ENCODE measurements at regions not wholly inside any gene's neighbourhood (a gene's known extent, or its start where the extent isn't known, plus 50 kb on each side); places are given as distances from the start of the nearest gene placed in this dataset.

DNA sequence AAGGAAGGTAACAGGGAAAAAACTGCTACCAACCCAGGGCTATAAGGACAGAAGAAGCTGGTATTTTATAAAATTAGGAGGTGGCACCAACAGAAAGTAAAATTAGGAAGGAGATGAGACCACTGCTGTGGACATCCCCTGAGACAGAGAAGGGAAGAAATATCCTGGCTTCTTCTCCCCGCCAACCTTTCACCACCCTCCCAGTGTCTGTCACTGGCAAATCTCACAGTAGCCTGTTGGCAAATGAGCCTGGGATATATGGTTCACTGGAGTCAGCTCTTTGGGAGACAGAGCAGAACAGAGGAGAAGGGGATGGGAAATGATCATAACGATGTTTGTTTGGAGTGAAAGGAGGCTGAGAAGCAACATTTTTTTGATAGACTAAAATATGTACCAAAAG is 190.9 kb upstream of the PACRGL start:
- Histone ChIP-seq H2AFZ (replicated peaks; ENCODE audit: low read length, poor library complexity) (no peak overlapping the region), H3K18ac (ENCODE audit: low read depth, low read length) (no peak overlapping the region), H3K23ac (ENCODE audit: low read depth, low read length) (no peak overlapping the region), H4K5ac (ENCODE audit: low read depth, low read length) (no peak overlapping the region), H3K27ac (ENCODE audit: insufficient read depth, low read length) (no peak overlapping the region), H3K4me2 (ENCODE audit: low read depth, low read length) (no peak overlapping the region), H3K9me1 (ENCODE audit: insufficient read depth, low read length) (no peaks in the 10 kb centered on the region; the same call in 1 of the 2 replicates), H4K91ac (ENCODE audit: insufficient read depth, low read depth, low read length) (no peak overlapping the region), H2BK20ac (ENCODE audit: low read depth, low read length) (no peak overlapping the region), H3K56ac (ENCODE audit: extremely low read depth, insufficient read depth, low read length) (no peak overlapping the region), H3K27me3 (ENCODE audit: control insufficient read depth, insufficient read depth, low read length) (no peaks in the 10 kb centered on the region), H4K20me1 (ENCODE audit: insufficient read depth, low read length) (no peaks in the 10 kb centered on the region), H3K4ac (ENCODE audit: low read depth, low read length) (no peak overlapping the region), H2AK9ac (replicated peaks; ENCODE audit: low read depth, low read length, poor library complexity) (no peak overlapping the region), H3K9me3 (ENCODE audit: control insufficient read depth, insufficient read depth, low read length) (no peaks in the 10 kb centered on the region), H3K14ac (replicated peaks; ENCODE audit: low read depth, low read length) (no peak overlapping the region), H2BK15ac (ENCODE audit: low read depth, low read length) (no peak overlapping the region), H2BK5ac (ENCODE audit: low read depth, low read length, poor library complexity, severe bottlenecking) (no peak overlapping the region), H3K9ac (ENCODE audit: low read depth, low read length) (no peak overlapping the region), H3K36me3 (ENCODE audit: control insufficient read depth, insufficient read depth, low read length) (no peaks in the 10 kb centered on the region), H2AK5ac (ENCODE audit: low read depth, low read length) (no peak overlapping the region), H3K4me3 (ENCODE audit: insufficient read depth, low read depth, low read length) (no peak overlapping the region), H4K8ac (ENCODE audit: low read depth in 2 of 2, low read length in 2 of 2) (no peak overlapping the region), H3K4me1 (ENCODE audit: control insufficient read depth, insufficient read depth, low read length) (no peaks in the 10 kb centered on the region), H2BK120ac (ENCODE audit: low read depth, low read length) (no peak overlapping the region), H3K79me1 (ENCODE audit: low read depth in 1 of 2, low read length in 2 of 2) (no peaks in the 10 kb centered on the region)
- BruUV-seq (replicated peaks): no TSS peak
- CTCF ChIA-PET: interaction anchor here (0.5 kb wide), 1 partner anchor 82 kb away, joined by 5 read pairs; no protein-coding TSS in a partner anchor
- no peak for DNase-seq
- no CpG with 5 or more reads among the region's 2 CpGs for WGBS, 2 experiments (ENCODE audit: extremely low coverage in 2 of 2, insufficient read length in 1 of 2)
- POLR2A ChIA-PET (ENCODE audit: unreplicated experiment): no interaction called here
- dilution Hi-C loops (cut with HindIII; ENCODE audit: low sequenced_read_pairs, unreplicated experiment): no loop called here
- ATAC-seq (ENCODE audit: low read depth): no peak
- TF ChIP-seq, protein P1, sequence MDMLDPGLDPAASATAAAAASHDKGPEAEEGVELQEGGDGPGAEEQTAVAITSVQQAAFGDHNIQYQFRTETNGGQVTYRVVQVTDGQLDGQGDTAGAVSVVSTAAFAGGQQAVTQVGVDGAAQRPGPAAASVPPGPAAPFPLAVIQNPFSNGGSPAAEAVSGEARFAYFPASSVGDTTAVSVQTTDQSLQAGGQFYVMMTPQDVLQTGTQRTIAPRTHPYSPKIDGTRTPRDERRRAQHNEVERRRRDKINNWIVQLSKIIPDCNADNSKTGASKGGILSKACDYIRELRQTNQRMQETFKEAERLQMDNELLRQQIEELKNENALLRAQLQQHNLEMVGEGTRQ (IDR thresholded peaks at IDR 0.05; ENCODE audit: low read depth, low read length): no peak
- TF ChIP-seq MAZ (IDR thresholded peaks at IDR 0.05; ENCODE audit: borderline replicate concordance, low read depth, low read length): no peak
- TF ChIP-seq MXI1 (IDR thresholded peaks at IDR 0.05; ENCODE audit: borderline replicate concordance, low read depth, low read length): no peak
- no peak for TF ChIP-seq RFX5 (IDR thresholded peaks at IDR 0.05; ENCODE audit: low read depth, low read length)
- no peak for TF ChIP-seq FOS (IDR thresholded peaks at IDR 0.05; ENCODE audit: low read depth, low read length)
- TF ChIP-seq, protein P2, sequence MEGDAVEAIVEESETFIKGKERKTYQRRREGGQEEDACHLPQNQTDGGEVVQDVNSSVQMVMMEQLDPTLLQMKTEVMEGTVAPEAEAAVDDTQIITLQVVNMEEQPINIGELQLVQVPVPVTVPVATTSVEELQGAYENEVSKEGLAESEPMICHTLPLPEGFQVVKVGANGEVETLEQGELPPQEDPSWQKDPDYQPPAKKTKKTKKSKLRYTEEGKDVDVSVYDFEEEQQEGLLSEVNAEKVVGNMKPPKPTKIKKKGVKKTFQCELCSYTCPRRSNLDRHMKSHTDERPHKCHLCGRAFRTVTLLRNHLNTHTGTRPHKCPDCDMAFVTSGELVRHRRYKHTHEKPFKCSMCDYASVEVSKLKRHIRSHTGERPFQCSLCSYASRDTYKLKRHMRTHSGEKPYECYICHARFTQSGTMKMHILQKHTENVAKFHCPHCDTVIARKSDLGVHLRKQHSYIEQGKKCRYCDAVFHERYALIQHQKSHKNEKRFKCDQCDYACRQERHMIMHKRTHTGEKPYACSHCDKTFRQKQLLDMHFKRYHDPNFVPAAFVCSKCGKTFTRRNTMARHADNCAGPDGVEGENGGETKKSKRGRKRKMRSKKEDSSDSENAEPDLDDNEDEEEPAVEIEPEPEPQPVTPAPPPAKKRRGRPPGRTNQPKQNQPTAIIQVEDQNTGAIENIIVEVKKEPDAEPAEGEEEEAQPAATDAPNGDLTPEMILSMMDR (conservative IDR thresholded peaks at IDR 0.05; ENCODE audit: low read depth, low read length): no peak
- TF ChIP-seq BHLHE40 (IDR thresholded peaks at IDR 0.05; ENCODE audit: low read depth, low read length): no peak
- in situ Hi-C loops (cut with MboI; ENCODE audit: low sequenced_read_pairs): no loop called here
- intact Hi-C loops (cut with micrococcal nuclease): no loop called here
